ENCODE measurements at regions not wholly inside any gene's neighbourhood (a gene's known extent, or its start where the extent isn't known, plus 50 kb on each side); places are given as distances from the start of the nearest gene placed in this dataset.

DNA sequence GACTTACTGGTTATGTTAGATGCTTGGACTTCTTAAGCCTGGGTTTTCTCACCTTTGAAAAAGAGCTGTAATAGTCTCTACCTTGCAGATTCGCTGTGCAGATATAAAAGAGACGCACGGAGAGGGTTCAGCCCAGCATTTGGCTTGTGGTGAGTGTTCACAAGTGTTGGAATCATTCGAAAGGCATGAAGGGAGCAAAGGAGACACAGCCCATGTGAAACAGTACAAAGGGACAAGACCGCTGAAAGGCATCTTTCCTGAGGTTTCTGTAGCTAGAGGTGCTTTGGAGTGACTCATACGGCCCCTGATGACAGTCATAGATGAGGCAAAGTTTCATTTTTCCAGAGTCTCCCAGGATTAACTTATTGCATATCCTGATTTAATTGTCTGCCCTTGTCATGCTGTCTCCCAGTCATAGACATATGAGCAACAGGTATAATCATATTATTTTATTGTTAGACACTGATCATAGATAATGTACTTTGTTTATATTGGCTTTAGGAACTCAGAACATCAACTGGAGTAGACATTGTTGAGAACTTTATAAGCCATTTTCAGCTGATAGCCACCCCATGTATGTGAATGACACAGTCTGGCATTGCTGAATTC lies 171.1 kb downstream of the ADRA2A start:
- TF ChIP-seq JUN (CRISPR knock-in tag; IDR thresholded peaks at IDR 0.05) (no peak), IRF2 (CRISPR knock-in tag; IDR thresholded peaks at IDR 0.05; ENCODE audit: borderline replicate concordance, low read depth) (no peak), NFYB (CRISPR knock-in tag; conservative IDR thresholded peaks at IDR 0.05; ENCODE audit: low read depth) (no peak), TEAD4 (CRISPR knock-in tag; IDR thresholded peaks at IDR 0.05) (no peak), ELF4 (CRISPR knock-in tag; IDR thresholded peaks at IDR 0.05; ENCODE audit: low read depth) (no peak), OVOL2 (CRISPR knock-in tag; IDR thresholded peaks at IDR 0.05; ENCODE audit: borderline replicate concordance) (no peak), TEAD1 (CRISPR knock-in tag; IDR thresholded peaks at IDR 0.05) (no peak)
- TF ChIP-seq, protein P1, sequence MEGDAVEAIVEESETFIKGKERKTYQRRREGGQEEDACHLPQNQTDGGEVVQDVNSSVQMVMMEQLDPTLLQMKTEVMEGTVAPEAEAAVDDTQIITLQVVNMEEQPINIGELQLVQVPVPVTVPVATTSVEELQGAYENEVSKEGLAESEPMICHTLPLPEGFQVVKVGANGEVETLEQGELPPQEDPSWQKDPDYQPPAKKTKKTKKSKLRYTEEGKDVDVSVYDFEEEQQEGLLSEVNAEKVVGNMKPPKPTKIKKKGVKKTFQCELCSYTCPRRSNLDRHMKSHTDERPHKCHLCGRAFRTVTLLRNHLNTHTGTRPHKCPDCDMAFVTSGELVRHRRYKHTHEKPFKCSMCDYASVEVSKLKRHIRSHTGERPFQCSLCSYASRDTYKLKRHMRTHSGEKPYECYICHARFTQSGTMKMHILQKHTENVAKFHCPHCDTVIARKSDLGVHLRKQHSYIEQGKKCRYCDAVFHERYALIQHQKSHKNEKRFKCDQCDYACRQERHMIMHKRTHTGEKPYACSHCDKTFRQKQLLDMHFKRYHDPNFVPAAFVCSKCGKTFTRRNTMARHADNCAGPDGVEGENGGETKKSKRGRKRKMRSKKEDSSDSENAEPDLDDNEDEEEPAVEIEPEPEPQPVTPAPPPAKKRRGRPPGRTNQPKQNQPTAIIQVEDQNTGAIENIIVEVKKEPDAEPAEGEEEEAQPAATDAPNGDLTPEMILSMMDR (IDR thresholded peaks at IDR 0.05), result no peak
- TF ChIP-seq, protein P2, sequence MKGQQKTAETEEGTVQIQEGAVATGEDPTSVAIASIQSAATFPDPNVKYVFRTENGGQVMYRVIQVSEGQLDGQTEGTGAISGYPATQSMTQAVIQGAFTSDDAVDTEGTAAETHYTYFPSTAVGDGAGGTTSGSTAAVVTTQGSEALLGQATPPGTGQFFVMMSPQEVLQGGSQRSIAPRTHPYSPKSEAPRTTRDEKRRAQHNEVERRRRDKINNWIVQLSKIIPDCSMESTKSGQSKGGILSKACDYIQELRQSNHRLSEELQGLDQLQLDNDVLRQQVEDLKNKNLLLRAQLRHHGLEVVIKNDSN (CRISPR knock-in tag; IDR thresholded peaks at IDR 0.05), result no peak
- TF ChIP-seq, protein P3, sequence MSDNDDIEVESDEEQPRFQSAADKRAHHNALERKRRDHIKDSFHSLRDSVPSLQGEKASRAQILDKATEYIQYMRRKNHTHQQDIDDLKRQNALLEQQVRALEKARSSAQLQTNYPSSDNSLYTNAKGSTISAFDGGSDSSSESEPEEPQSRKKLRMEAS (CRISPR knock-in tag; IDR thresholded peaks at IDR 0.05), result no peak
- TF ChIP-seq, protein P4, sequence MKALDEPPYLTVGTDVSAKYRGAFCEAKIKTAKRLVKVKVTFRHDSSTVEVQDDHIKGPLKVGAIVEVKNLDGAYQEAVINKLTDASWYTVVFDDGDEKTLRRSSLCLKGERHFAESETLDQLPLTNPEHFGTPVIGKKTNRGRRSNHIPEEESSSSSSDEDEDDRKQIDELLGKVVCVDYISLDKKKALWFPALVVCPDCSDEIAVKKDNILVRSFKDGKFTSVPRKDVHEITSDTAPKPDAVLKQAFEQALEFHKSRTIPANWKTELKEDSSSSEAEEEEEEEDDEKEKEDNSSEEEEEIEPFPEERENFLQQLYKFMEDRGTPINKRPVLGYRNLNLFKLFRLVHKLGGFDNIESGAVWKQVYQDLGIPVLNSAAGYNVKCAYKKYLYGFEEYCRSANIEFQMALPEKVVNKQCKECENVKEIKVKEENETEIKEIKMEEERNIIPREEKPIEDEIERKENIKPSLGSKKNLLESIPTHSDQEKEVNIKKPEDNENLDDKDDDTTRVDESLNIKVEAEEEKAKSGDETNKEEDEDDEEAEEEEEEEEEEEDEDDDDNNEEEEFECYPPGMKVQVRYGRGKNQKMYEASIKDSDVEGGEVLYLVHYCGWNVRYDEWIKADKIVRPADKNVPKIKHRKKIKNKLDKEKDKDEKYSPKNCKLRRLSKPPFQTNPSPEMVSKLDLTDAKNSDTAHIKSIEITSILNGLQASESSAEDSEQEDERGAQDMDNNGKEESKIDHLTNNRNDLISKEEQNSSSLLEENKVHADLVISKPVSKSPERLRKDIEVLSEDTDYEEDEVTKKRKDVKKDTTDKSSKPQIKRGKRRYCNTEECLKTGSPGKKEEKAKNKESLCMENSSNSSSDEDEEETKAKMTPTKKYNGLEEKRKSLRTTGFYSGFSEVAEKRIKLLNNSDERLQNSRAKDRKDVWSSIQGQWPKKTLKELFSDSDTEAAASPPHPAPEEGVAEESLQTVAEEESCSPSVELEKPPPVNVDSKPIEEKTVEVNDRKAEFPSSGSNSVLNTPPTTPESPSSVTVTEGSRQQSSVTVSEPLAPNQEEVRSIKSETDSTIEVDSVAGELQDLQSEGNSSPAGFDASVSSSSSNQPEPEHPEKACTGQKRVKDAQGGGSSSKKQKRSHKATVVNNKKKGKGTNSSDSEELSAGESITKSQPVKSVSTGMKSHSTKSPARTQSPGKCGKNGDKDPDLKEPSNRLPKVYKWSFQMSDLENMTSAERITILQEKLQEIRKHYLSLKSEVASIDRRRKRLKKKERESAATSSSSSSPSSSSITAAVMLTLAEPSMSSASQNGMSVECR (CRISPR knock-in tag; IDR thresholded peaks at IDR 0.05; ENCODE audit: borderline replicate concordance), result no peak
- TF ChIP-seq, protein P5, sequence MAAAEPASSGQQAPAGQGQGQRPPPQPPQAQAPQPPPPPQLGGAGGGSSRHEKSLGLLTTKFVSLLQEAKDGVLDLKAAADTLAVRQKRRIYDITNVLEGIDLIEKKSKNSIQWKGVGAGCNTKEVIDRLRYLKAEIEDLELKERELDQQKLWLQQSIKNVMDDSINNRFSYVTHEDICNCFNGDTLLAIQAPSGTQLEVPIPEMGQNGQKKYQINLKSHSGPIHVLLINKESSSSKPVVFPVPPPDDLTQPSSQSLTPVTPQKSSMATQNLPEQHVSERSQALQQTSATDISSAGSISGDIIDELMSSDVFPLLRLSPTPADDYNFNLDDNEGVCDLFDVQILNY (CRISPR knock-in tag; IDR thresholded peaks at IDR 0.05), result no peak
- TF ChIP-seq, protein P6, sequence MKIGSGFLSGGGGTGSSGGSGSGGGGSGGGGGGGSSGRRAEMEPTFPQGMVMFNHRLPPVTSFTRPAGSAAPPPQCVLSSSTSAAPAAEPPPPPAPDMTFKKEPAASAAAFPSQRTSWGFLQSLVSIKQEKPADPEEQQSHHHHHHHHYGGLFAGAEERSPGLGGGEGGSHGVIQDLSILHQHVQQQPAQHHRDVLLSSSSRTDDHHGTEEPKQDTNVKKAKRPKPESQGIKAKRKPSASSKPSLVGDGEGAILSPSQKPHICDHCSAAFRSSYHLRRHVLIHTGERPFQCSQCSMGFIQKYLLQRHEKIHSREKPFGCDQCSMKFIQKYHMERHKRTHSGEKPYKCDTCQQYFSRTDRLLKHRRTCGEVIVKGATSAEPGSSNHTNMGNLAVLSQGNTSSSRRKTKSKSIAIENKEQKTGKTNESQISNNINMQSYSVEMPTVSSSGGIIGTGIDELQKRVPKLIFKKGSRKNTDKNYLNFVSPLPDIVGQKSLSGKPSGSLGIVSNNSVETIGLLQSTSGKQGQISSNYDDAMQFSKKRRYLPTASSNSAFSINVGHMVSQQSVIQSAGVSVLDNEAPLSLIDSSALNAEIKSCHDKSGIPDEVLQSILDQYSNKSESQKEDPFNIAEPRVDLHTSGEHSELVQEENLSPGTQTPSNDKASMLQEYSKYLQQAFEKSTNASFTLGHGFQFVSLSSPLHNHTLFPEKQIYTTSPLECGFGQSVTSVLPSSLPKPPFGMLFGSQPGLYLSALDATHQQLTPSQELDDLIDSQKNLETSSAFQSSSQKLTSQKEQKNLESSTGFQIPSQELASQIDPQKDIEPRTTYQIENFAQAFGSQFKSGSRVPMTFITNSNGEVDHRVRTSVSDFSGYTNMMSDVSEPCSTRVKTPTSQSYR (CRISPR knock-in tag; IDR thresholded peaks at IDR 0.05), result no peak

Data from WTC11 (cell line).